ENCODE measurements at regions not wholly inside any gene's neighbourhood (a gene's known extent, or its start where the extent isn't known, plus 50 kb on each side); places are given as distances from the start of the nearest gene placed in this dataset.
A peak's percentile ranks its signal among the peaks of the same experiment; 100 is the strongest.
"Not testable (repeated sequence)": the region's sequence is repeated elsewhere in the genome, so short reads cannot be mapped to it uniquely, and the experiment has no call there.

DNA sequence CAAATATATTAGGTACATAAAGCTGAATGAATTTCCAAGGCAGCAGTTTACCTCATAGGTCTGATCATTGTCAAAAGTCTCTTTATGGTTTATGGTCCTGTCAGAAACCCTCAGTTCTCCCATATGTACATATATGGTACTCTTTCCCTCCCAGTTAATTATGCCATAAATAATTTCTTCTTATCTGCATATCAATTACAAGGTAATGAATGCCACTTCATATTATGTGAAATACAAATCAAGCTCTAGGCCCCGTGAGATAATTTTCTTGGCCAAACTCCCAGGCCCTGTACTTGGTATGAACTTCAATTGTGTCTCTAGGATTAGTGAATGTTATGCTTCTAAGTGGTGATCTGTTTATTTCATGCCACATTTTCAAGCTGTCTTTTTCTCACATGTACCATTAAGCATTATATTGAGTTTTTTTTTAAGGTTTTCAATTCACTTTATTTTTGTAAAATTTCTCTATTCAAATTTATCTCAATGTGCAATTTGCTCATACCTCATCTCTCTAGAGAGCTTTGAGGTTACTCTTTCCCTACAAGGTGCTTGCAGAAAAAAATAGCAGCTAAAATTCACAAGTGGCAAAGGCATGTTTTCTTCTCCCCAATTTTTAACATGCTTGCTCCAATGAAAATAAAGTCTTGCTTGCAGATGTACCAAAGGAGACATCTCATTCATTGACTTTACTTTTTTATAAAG is 430.6 kb upstream of the VRK2 start:
- no peak for DNase-seq

DNA sequence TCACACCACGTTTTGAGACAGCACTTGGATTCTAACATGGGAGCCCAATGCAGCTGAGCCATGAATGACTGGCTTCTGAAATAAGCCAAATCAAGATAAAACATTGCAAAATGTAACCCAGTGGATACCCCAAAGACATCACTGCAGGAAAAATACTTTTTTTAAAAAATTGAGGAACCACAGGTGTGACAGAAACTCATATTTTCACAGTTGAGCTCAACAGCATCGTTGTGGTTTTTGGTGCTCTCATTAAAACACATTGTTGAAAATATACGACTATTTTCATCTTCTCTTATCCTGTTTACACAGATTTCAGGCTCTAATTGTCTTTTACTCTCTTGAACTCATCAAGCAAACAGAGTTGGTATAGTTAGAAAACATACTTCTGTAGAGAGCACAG is 429.3 kb upstream of the VRK2 start:
- DNase-seq = no peak

DNA sequence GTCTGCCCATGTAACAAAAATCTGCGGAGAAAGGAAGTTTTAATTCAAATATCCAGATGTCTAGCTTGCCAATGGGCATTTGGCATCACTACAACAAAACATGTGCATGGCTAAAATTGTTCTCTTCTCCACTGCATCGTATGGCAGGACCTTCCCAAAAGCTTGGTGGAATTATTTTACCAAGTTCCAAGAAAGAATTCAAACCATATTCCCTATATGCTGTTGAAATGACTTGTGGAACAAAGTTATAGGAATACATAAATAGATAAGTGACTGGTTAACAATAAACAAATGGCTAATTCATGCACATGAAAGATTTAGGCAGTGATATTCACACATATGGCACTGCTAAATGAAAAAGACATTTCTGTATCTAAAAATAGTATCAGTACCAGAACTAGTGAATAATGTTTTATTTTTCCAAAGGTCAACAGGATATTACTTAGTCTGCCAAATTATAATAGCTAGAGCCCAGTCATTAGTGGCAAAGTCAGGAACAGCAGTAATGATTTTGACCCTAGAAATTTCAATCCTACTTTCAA is 425.4 kb upstream of the VRK2 start:
- no peak for DNase-seq

GRCh38 chr2:57622009-57622408 is 424.6 kb upstream of the VRK2 start:
- DNase-seq = no peak

GRCh38 chr2:57656198-57656597 is 390.4 kb upstream of the VRK2 start:
- DNase-seq = no peak

GRCh38 chr2:57669570-57669969 is 377.0 kb upstream of the VRK2 start:
- no peak for DNase-seq

DNA sequence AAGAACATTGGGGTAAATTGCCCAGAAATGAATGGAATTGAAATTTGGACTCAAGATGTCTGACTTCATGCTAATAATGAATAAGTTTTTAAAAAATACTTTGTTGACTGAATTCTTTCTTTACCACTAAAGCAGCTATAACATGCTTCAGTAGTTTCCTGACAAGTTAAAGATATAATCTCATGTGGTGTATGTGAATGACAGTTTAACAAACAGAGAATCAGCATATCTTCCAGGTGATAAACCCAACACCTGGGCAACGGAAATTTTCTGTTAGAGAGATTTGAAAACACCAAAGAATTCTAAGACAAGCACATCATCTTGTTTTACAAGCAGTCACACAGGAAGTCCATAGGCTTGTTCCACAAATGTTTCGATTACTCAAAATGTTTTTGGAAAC is 372.6 kb upstream of the VRK2 start:
- no peak for DNase-seq

GRCh38 chr2:57674743-57675142 is 371.9 kb upstream of the VRK2 start:
- no peak for DNase-seq

DNA sequence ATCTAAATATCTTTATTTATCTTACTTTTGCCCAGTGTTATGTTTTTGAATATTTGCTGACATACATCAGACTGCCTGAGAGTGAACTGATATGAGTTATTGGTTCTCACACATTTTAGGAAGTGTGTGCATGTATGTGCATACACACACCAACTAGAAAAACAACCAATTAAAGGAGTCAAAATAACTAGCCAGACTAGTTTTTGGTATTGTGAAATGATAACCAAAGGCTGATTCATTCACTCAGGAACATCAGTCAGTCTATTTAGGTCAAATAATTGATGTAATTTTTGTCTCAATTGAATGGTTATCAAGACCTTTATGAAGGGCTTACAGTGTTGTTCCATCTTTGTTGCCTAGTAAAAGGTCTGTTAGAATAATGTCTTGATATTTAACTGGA is 369.3 kb upstream of the VRK2 start:
- DNase-seq = no peak

- DNase-seq = no peak
Observed at GRCh38 chr2:57681650-57682049, 365.0 kb upstream of the VRK2 start.

DNA sequence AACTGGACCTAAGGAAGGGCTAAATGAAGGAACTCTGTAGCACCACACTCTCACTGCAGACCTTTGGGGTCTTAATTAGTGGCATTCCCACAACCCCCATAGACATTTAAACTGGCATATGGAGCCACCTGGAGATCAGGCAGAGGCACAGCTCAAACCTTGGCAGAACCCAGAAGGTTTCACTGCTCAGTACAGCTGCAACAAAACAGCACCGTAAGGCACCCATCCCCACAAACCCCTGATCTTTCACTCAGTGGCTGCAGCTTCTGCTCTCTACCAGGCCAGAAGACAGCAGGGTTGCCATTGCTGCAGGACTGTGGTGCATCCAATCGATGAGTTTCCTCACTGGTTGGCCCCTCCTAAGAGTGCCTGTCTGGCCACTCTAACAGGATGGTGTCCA is 361.6 kb upstream of the VRK2 start:
- DNase-seq = no peak

DNA sequence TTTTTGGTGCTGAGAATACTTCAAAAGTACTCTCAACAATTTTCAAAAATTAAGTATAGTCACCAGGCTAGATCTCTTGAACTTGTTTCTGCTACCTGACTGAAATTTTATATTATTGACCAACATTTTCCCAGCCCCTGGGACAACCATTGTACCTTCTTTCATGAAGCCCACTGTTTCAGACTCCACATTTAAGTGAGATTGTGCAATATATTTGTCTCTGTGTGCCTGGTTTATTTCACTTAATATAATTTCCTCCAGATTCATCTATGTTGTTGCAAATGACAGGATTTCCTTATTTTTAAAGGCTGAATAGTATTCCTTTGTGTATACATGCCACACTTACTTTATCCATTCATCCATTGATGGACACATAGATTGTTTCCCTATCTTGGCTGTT is 354.2 kb upstream of the VRK2 start:
- no peak for DNase-seq

DNA sequence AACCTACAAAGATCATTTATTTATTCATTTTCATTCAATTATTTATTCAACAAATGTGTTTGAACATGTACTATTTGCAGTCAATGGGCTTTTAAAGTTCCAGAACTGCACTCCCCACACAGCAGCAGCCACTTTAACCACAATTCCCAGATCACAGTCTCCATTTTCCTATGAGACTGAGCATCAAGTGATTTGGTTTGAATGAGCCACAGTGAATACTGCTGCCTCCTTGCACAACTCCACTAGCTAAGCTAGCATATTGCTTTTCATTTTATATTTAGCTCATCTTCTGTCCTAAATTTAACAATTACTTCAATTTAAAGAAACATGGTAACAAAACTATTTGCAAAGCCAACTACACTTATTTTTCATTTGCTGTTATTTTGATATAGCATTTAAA is 353.4 kb upstream of the VRK2 start:
- no peak for DNase-seq

- DNase-seq = no peak
Observed at GRCh38 chr2:57693965-57694364, 352.6 kb upstream of the VRK2 start.

DNA sequence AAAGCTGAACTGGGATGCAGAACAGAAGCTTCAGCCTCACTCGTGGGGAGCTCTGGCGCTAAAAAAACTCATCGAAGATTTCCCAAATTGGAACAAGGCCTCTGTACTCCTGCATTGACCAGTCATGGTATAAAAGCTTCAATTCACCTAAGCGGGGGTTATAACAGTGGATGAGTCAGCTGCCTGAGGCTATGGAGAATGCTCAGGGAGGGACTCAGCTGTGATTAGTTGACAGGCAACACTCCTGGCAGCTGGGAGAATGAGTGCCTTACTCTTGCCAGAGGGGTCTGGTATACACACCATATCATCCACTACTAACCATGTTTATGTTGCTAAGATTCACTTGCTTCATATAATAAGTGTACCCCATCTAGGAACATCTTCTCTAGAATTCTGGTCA is 350.6 kb upstream of the VRK2 start:
- DNase-seq = peak; percentile 61

- DNase-seq = no peak
Observed at GRCh38 chr2:57698392-57698791, 348.2 kb upstream of the VRK2 start.

DNA sequence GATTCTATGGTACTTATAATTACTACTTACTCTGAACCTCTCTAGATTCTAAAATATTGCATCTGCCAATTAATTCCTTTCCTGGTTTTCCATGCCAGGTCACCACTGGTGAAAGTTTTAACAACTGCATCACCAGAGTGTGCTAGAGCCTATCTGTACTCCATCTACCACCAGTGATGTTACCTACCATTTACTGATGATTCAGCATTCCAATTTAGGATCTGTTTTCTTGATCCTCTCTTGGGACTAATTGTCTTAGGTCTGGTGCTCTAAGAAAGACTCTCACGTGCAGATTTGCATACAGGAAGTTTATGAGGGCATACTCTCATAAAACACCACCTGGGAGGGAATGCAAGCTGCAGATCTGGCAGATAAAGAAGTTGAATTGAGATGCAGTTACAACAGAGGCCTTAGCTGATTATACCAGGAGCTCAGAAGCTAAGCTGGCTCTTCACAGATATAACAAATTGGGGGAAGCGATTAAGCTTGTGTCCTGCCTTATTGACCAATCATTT is 347.6 kb upstream of the VRK2 start:
- DNase-seq = no peak

DNA sequence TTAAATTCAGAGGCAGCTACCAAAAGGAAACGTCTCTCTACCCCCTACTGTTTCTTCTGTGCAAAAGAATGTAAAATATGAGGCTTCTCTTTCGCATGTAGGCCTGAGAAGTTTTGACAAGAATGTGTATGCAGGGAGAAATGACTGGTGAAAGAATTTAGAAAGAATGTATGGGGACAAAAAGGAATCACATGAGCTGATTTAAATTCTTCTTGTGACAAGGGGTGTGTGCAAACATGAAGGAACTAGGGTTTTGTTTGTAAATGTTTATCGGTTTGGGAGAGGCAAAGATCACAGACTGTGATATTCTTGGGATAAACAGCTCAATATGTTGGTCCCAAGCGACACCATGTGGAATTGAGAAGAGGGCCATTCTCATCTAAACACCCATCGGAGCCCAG is 345.2 kb upstream of the VRK2 start:
- peak; percentile 94 for DNase-seq

GRCh38 chr2:57703407-57703806 is 343.2 kb upstream of the VRK2 start:
- DNase-seq = no peak

DNA sequence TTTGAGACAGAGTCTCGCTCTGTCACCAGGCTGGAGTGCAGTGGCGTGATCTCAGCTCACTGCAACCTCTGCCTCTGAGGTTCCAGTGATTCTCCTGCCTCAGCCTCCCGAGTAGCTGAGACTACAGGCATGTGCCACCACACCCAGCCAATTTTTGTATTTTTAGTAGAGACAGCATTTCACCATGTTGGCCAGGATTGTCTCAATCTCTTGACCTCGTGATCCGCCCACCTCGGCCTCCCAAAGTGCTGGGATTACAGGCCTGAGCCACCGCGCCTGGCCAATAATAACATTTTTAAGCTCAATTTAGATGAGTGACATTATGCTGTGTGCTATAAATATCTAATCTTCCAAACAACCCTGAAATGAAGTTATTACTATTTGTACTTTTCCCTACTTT is 338.8 kb upstream of the VRK2 start:
- DNase-seq = not testable (repeated sequence)

DNA sequence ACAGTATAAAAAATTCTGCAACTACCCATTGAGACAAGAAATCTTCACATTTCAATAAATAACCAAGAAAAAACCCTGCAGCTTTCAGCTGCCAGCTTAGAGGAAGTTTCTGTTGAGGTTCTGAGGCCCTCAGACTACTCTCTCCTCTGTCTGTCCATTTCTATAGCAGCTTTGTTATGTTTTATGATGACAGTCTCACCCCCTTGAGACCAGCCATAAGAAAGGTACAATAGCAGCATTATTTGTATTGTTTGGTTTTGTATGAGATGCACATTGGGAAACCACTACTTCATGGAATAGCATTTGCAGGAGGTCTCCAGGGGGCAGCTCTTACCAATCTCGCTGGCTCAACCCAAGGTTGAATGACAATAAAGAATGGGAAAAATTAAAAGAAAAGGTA is 334.6 kb upstream of the VRK2 start:
- no peak for DNase-seq

GRCh38 chr2:57720728-57721627 is 325.6 kb upstream of the VRK2 start:
- peak; percentile 88 for DNase-seq

- no peak for DNase-seq
Observed at GRCh38 chr2:57725337-57725947, 321.2 kb upstream of the VRK2 start.
